IMR-90 (cell line): ENCODE measurements at regions not wholly inside any gene's neighbourhood (a gene's known extent, or its start where the extent isn't known, plus 50 kb on each side); places are given as distances from the start of the nearest gene placed in this dataset.

Experiments used
- CEBPB ChIP-seq: IDR thresholded peaks from 2 replicates; pipeline ENCODE4 v1.6.1; 2012; ENCODE audit warnings: low read depth, low read length, improper control_type of control experiment
- ELK1 ChIP-seq: fragments of 150-350 bp; IDR thresholded peaks from 2 replicates; pipeline ENCODE4 v1.6.1; 2016; ENCODE audit warnings: low read depth, mild to moderate bottlenecking, low read length, moderate library complexity, borderline replicate concordance
- FOS ChIP-seq: fragments of 150-350 bp; IDR thresholded peaks from 2 replicates; pipeline ENCODE4 v1.6.1; 2016; ENCODE audit warnings: low read depth, low read length
- MAFK ChIP-seq: IDR thresholded peaks from 2 replicates; pipeline ENCODE4 v1.6.1; 2012; ENCODE audit warnings: low read depth, low read length, improper control_type of control experiment
- POLR2A ChIP-seq: IDR thresholded peaks from 2 replicates; pipeline ENCODE4 v1.6.1; 2012; ENCODE audit warnings: mild to moderate bottlenecking, low read depth, low read length
- RAD21 ChIP-seq: IDR thresholded peaks from 2 replicates; pipeline ENCODE4 v1.6.1; 2012; ENCODE audit warnings: low read length, improper control_type of control experiment
- RCOR1 ChIP-seq: IDR thresholded peaks from 2 replicates; pipeline ENCODE4 v1.6.1; 2012; ENCODE audit warnings: mild to moderate bottlenecking, low read length, improper control_type of control experiment; ENCODE audit not compliant: insufficient replicate concordance
- TF ChIP-seq, protein P1 (sequence below): conservative IDR thresholded peaks from 2 replicates; pipeline ENCODE4 v1.5.1; 2012; ENCODE audit warnings: mild to moderate bottlenecking, low read depth, low read length, improper control_type of control experiment

- TF ChIP-seq POLR2A (no peak), RCOR1 (no peak), RAD21 (no peak), ELK1 (no peak), FOS (no peak), MAFK (no peak), CEBPB (no peak)
- TF ChIP-seq, protein P1, sequence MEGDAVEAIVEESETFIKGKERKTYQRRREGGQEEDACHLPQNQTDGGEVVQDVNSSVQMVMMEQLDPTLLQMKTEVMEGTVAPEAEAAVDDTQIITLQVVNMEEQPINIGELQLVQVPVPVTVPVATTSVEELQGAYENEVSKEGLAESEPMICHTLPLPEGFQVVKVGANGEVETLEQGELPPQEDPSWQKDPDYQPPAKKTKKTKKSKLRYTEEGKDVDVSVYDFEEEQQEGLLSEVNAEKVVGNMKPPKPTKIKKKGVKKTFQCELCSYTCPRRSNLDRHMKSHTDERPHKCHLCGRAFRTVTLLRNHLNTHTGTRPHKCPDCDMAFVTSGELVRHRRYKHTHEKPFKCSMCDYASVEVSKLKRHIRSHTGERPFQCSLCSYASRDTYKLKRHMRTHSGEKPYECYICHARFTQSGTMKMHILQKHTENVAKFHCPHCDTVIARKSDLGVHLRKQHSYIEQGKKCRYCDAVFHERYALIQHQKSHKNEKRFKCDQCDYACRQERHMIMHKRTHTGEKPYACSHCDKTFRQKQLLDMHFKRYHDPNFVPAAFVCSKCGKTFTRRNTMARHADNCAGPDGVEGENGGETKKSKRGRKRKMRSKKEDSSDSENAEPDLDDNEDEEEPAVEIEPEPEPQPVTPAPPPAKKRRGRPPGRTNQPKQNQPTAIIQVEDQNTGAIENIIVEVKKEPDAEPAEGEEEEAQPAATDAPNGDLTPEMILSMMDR: no peak
Observed at GRCh38 chr6:139954463-139955071, 580.1 kb upstream of the CITED2 start.
